KMS-11 (cell line): ENCODE measurements at regions not wholly inside any gene's neighbourhood (a gene's known extent, or its start where the extent isn't known, plus 50 kb on each side); places are given as distances from the start of the nearest gene placed in this dataset.

ENCODE experiments used
- H2AFZ ChIP-seq: fragments of 200-600 bp; sonication (generic); 2 replicates; pipeline ENCODE4 v1.6.1; 2016; ENCODE audit warnings: antibody characterized with exemption, mixed run types, low read depth
- H3K27ac ChIP-seq: fragments of 200-600 bp; sonication (generic); 2 replicates; pipeline ENCODE4 v1.6.1; 2016; ENCODE audit warnings: mild to moderate bottlenecking, mixed run types
- H3K27me3 ChIP-seq: fragments of 200-600 bp; sonication (generic); 2 replicates; pipeline ENCODE4 v1.6.1; 2017; ENCODE audit warnings: mild to moderate bottlenecking, low read depth, mixed run types, moderate library complexity; ENCODE audit not compliant: insufficient read depth
- H3K36me3 ChIP-seq: fragments of 200-600 bp; sonication (generic); 2 replicates; pipeline ENCODE4 v1.6.1; 2017; ENCODE audit warnings: mild to moderate bottlenecking, mixed run types; ENCODE audit not compliant: insufficient read depth
- H3K4me1 ChIP-seq: fragments of 200-600 bp; sonication (generic); 2 replicates; pipeline ENCODE4 v1.6.1; 2016; ENCODE audit warnings: mild to moderate bottlenecking, low read depth, mixed run types; ENCODE audit not compliant: poor library complexity, severe bottlenecking
- H3K4me2 ChIP-seq: fragments of 200-600 bp; sonication (generic); 2 replicates; pipeline ENCODE4 v1.7.0; 2016; ENCODE audit warnings: mild to moderate bottlenecking, mixed run types
- H3K4me3 ChIP-seq: fragments of 200-600 bp; sonication (generic); IDR thresholded peaks from 2 replicates; pipeline ENCODE4 v1.6.1; 2017; ENCODE audit warnings: low read depth, low read length, mixed read lengths; ENCODE audit not compliant: insufficient read depth
- H3K79me2 ChIP-seq: fragments of 200-600 bp; sonication (generic); 2 replicates; pipeline ENCODE4 v1.6.1; 2016; ENCODE audit warnings: low read depth, mixed run types; ENCODE audit not compliant: insufficient read depth
- H3K9ac ChIP-seq: fragments of 200-600 bp; sonication (generic); 2 replicates; pipeline ENCODE4 v1.6.1; 2016; ENCODE audit warnings: mild to moderate bottlenecking, mixed run types
- H4K20me1 ChIP-seq: fragments of 200-600 bp; sonication (generic); 2 replicates; pipeline ENCODE4 v1.6.1; 2016; ENCODE audit warnings: mild to moderate bottlenecking, mixed run types; ENCODE audit not compliant: insufficient read depth
- CTCF ChIP-seq: fragments of 200-600 bp; sonication (generic); conservative IDR thresholded peaks from 2 replicates; pipeline ENCODE4 v1.6.1; 2017; ENCODE audit warnings: low read depth, mild to moderate bottlenecking, antibody characterized with exemption, low read length, moderate library complexity, mixed read lengths

- H2AFZ ChIP-seq: no peak overlapping the region
- no peak for TF ChIP-seq CTCF
- no peak overlapping the region for H3K27ac ChIP-seq
Measured at GRCh38 chr10:4352414-4352961, 473.5 kb upstream of the AKR1E2 start.

GRCh38 chr10:4351723-4352413, 474.1 kb upstream of the AKR1E2 start:
- Histone ChIP-seq H3K9ac (no peak overlapping the region), H3K4me1 (no peaks in the 10 kb centered on the region), H4K20me1 (no peaks in the 10 kb centered on the region), H3K4me2 (no peak overlapping the region), H3K36me3 (no peaks in the 10 kb centered on the region), H2AFZ (no peak overlapping the region), H3K79me2 (no peaks in the 10 kb centered on the region), H3K27ac (no peak overlapping the region), H3K4me3 (no peak overlapping the region), H3K27me3 (no peaks in the 10 kb centered on the region)
- no peak for TF ChIP-seq CTCF

More at GRCh38 chr10:4352414-4352961, 473.5 kb upstream of the AKR1E2 start:
- H3K79me2 ChIP-seq: no peaks in the 10 kb centered on the region
- H3K4me2 ChIP-seq: no peak overlapping the region
- H3K9ac ChIP-seq: no peak overlapping the region
- H3K36me3 ChIP-seq: no peaks in the 10 kb centered on the region
- H3K4me1 ChIP-seq: no peaks in the 10 kb centered on the region
- H3K4me3 ChIP-seq: no peak overlapping the region
- no peaks in the 10 kb centered on the region for H3K27me3 ChIP-seq
- H4K20me1 ChIP-seq: no peaks in the 10 kb centered on the region

- Histone ChIP-seq H3K36me3 (no peaks in the 10 kb centered on the region), H4K20me1 (no peaks in the 10 kb centered on the region)
Measured at GRCh38 chr10:4347397-4347796, 478.6 kb upstream of the AKR1E2 start.

GRCh38 chr10:4345877-4346646, 479.9 kb upstream of the AKR1E2 start:
- no peaks in the 10 kb centered on the region for H3K79me2 ChIP-seq
- no peak overlapping the region for H3K4me2 ChIP-seq
- no peaks in the 10 kb centered on the region for H3K36me3 ChIP-seq
- TF ChIP-seq CTCF: no peak
- H3K4me3 ChIP-seq: no peak overlapping the region
- H4K20me1 ChIP-seq: no peaks in the 10 kb centered on the region
- H2AFZ ChIP-seq: no peak overlapping the region
- H3K4me1 ChIP-seq: no peaks in the 10 kb centered on the region
- H3K27me3 ChIP-seq: no peaks in the 10 kb centered on the region
- H3K9ac ChIP-seq: no peak overlapping the region
- no peak overlapping the region for H3K27ac ChIP-seq

More at GRCh38 chr10:4347397-4347796, 478.6 kb upstream of the AKR1E2 start:
- no peak overlapping the region for H3K9ac ChIP-seq
- H3K27me3 ChIP-seq: no peaks in the 10 kb centered on the region
- no peak overlapping the region for H3K27ac ChIP-seq
- no peaks in the 10 kb centered on the region for H3K4me1 ChIP-seq
- H2AFZ ChIP-seq: no peak overlapping the region
- no peak for TF ChIP-seq CTCF
- no peaks in the 10 kb centered on the region for H3K79me2 ChIP-seq
- H3K4me3 ChIP-seq: no peak overlapping the region
- H3K4me2 ChIP-seq: no peak overlapping the region
